ENCODE measurements at regions not wholly inside any gene's neighbourhood (a gene's known extent, or its start where the extent isn't known, plus 50 kb on each side); places are given as distances from the start of the nearest gene placed in this dataset.
A peak's percentile ranks its signal among the peaks of the same experiment; 100 is the strongest.

DNA sequence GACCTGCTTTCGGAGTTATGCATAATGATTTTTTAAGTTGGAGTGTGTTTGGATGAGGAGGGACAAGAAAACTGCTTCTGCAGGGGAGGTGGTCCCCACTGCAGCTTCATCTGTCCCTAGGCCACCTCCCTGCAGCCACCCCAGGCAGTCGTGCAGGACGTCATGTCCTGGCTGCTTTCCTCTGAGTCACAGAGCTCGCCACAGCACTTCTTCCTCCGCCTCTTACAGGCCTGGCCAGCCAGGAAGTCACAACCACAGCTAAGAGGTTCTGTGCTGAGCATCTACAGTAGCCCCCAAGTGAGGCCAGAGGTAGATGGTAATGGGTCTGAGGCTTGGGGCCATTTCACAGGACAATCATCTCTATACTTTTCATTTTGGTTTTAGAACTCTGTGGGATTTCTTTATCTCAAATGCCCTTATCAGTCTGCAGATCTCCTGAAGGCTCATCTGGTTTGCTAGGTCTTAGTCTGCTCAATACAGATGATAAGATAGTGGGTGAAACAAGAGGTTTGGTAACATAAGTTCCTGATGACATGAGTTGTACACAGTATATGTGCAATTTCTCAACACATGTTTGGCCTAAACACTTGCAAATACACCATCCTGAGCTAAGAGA lies 106.4 kb downstream of the ARF6 start:
- no peak for DNase-seq

DNA sequence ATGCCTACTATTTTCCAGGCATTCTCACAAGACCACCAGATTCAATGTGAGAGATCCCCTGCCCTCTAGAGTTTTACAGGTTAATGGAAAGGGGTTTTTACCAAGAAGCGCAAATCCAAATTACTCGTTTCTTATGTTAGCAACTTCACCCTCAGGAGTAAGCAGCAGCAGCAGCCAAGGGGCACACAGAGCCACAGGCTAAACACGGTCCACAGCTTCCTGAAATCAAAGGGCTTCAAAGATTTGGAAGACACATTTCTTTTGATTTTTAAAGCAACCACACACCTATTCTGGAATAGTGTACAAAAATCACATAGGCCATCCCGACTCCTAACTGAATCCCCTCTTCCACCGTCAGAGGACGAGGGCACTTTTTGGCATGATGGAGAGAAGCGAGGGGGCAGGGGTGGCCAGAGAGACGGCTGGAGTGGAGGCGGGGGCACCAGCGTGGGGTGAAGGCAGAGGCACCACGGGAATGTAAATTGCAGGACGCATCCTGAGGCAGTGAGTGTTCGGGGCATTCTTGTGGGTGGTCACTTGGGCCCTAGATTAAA lies 107.0 kb downstream of the ARF6 start:
- DNase-seq, result no peak

DNA sequence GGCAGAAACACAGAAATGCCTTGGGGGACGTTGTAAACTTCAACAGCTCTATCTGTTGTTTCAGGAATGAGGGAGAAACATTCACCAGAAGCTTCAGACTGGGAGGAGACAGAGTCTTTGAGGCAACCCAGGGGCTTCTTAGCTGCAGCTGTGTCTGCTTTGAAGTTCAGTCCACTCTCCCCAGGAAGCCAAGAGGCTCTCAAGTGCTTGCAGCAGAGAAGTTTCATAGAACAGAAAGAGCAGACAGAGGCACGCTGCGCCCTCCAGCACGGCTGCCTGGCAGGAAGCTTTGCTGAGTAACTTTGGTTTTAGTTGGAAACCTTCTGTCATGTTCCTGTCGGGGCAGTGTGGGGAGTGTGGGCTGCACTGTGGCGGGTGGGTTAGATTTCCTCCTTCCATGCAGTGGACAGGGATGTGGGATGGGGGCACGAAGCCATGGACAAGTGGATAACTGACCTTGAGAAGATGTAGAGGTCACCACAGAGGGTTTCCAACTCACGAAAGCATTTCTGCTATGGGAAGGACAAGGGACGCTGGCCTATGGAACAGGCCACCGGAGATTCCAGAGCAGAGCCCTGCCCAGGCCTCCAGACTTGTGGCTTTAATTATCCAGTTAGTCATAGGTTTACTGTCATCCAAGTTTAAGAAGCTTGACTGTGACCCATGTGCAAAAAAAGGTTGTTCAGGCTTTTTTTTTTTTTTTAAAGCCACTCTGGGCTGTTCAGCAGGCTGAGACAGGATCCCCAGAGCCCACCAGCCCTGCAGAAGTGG lies 107.7 kb downstream of the ARF6 start:
- peak in 1 of 2 donors; percentile 62 for DNase-seq

DNA sequence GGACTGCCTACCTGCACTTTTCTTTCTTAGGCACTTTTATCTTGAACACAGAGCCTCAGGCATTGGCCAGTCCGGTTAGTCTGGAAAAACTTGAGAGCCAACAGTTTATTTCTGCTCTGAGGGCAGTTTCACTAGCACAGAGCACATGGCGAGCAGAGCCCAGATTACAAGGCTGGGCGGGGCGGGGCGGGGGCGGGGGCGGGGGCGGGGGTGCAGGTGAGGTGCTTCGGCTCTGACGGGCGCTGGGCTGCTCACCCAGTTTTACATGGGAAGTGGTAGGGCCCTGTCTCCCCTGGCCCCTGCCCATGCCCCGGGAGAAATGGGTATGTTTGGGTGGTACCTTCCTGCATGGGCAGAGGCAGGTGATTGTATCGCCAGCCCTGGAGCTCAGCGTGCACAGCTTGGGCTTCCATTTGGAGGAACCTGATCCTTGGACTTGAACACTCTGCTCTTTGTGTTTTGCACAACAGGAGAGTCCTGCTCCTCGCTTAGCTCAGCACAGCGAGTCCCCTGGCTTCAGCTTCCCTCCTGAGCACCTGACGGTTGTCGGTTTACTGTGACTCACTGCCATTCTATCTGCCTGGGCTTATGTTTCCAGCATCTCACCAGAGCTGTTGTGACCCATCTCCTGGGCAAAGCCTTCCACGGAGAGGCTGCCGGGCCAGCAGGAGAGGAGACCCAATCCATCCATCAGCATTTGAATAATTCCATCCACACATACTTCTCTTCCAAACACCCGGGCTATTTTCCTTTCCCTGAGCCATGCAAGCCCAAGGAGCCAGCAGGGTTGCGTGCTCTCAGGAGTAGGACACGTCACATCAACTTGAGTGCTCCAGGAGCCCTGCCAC lies 108.5 kb downstream of the ARF6 start:
- no peak for DNase-seq

- DNase-seq, result no peak
These were observed 109.4 kb downstream of the ARF6 start for GRCh38 chr14:50001999-50002925.

DNA sequence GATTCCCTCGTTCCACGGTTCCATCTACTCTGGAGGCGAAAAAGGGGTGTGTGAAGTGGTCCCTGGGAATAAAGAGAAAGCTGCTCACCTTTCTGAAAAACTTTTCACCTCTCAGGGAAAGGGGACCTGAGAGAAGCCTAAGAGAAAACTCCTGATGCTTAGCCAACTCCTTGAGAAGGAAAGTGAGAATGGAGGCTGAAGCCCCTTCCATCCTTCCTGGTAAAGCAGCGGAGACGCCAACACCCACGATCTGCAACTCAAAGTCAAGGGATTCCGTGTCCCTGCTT lies 110.0 kb downstream of the ARF6 start:
- DNase-seq, result no peak

DNA sequence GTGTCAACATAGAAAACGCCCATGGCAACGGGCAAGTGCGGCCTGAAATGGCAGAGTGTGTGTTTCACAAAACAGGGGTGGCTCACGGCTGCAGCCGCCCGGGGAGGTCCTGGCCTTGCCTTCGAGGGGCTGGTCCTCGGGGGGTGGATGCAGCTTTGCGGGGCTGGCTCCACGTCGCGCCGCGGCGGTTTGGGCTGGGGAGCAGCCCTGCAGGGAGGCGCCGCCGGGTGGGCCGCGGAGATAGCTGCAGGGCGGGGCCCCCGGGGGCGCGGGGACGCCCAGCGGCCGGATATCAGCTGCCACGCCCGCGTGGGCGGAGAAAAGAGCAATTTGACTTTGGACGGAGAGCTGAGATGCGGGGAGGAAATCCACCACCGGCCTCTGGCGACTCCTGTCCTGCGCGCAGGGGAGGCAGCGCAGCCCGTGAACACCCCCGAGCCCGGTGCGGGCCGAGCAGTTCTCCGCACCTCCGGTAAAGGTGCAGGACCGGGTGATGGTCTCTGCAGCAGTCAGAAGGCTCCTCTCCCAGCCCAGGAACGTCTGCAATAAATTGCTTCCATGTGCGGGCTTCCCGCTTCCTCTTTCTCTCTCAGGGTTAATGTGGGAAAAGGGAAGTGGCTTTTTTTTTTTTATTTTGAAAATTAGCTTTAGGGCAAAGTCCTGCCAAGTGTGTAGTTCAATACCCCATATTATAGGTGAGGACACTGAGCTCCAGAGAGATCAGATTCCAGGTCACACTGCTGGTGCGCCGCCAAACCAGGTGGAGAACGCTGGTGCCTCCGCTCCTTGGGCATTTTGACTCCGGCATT lies 110.5 kb downstream of the ARF6 start:
- peak; percentile 83 for DNase-seq

DNA sequence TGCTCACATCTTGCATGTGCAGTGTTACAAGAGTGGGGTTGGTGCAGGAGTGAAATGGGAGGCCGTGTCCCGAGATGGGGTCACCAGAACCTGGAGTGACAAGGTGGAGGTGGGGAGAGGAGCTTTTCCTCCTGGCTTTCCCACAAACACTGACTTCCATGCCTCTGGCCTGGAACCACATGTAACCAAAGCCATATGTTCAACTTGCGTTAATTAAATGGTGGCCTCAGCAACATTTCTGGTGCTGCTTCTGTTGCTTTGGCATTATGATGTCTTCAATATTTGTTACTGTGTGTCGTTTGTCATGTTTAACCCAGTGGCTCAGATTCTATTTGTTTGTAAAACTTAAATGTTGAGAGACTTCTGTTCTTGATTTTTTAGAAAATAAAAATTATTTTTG lies 110.2 kb downstream of the VCPKMT start:
- no peak for DNase-seq

DNA sequence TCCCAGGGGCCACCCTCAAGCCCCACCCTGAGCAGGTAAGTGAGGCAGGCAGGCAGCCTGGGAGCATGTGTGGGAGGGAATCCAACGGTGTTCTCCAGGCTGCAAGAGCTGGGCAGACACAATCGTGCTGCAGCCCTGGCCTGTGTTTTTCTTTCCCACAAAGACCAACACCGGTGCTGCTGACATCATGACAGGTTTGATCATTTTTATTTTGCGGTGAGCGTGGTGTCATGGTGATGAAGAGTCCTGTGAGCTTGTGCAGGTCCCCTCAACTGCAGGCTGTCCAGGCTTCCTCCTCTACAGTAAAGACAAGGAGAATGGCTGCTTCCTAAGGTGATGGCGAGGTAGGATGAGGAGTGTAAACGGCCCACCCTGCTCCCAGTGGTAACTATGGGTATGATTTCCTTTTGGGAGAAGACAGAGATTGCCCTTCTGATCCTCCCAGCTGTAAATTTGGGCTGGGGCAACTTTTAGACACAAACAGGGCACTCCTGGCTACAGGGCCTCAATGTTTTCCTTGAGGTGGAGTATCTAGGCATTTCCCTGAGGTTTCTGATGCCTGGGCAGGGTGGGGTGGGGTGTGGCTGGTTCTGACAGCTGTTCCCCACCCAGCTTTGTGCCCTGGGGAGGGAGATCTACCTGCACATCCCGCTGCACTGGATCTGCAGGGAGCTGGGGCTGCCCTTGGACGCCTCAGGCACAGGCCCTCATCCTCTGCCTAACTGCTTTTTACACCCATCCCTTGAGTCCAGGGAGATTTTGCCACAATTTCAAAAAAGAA lies 109.1 kb downstream of the VCPKMT start:
- DNase-seq, result no peak

- no peak for DNase-seq
These were observed 107.8 kb downstream of the VCPKMT start for GRCh38 chr14:50008562-50008961.

DNA sequence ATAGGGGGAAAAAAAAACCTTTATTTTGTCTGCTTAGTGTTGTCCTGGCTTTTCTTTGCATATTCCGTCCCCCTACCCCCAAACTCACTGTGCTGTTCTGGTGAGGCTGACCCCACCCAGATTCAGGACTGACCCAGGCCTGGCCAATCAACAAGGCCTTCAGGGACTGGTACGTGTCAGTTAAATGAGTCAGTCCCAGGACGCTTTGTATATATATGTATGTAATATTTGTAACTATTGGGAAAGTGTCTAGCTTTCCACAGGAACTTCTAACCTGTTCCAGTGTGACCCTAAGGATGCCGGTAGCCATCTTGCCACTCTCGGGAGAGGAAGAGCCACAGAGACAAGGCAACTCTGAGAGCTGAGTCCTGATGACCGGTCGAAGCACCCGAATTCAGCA lies 107.4 kb downstream of the VCPKMT start:
- DNase-seq, result no peak

DNA sequence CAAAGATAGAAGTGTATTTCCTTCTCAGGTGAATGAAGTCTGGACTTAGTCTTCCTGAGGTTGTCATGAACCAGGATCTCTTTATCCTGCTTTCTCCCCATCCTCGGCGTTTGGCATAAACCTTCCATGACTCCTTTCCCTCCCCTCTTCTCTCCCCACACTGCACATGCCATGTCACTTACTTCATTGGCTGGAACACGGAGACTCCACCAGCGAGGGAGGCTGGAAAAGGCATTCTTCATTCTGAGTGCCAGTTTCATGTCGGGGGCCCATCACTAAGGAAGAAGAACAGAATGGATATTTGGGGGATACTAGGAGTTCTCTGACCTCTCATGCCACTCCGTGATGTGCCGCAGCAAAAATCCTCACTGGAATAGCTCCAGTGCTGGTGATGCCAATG lies 105.6 kb downstream of the VCPKMT start:
- no peak for DNase-seq

DNA sequence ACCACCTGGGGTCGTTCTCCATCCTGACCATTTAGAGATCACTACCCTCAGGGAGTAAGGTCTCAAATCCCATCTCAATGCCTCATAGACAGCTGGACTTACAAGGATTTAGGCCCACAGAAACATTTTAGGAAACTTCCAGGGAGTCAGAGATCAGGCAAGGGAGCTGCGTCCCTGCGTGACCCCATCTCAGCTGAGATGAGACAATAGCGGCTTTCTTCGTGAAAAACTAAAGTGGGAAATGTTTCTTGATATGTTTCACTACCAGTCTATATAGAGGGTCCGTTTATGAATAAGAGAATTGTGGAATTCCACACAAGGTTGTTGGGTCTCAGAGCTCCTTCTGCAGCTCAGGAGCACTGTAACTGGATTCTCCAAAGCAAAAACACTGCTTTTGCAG lies 105.1 kb downstream of the VCPKMT start:
- no peak for DNase-seq

DNA sequence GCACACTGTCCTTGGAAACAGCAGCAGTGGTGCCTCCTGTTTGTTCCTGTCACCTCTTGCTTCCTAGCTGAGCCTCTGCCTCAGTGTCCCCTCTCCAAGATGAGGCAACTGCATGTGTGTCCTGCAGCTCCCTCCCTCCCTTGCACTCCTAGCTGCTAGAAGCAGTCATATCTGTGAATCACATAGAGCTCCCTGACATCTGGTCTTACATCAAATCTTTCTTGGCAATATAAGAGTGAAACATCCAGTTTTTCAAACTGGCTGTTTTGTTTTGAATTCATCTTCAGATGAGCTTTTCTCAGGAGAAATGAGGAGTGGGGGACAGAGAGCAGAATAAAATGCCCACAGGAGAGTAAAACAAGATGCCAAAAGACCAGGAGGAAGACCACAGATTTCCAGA lies 103.7 kb downstream of the VCPKMT start:
- DNase-seq, result no peak

DNA sequence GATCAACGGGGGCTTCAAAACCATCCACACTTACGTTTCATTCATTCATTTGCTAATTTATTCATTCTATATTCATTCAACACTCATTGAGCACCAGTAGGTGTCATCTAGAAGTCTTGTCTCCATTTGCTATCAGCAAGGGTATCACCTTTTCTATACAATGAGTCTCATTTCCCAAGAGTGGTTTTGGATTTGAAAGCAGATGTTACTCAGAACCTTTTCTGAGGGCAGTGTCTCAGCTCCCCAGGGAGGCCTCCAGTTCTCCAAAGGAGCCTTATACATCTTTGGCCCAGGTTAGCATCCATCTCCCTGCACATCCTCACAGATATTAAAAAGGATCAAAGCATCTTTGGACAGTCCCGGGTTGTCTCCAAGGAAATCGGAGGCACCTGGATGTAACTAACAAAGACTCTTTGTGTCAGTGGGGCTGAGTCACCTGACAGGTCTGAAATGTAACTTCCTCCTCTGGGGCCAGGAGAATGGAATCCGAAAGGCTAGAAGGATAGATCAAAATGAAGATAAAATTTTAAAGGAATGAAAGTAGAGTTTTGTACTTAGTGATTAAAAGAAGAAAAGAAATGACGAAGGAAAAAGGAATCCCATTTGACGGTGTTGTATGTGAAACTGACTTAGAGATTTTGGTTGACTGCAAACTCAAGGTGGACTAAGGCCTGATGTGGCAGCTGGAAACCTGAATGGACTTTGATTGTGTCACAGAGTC lies 103.0 kb downstream of the VCPKMT start:
- no peak for DNase-seq

DNA sequence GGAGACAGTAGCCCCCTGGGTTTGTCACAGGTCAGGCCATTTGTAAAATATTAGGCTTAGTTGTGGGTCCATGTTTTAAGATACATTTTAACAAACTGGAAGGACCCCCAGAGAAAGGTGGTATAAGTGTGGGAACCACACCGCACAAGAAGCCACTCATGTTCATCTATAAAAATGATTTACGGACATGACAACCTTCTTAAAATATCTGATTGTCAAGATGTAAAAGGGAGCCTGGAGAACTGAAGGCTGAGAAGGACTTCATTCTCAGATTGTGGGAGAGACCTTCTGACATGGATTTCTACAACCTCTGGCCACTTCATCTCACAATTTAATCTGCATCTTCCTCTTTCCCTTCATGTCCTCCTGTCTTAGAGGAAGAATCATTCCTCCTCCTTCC lies 102.4 kb downstream of the VCPKMT start:
- DNase-seq, result no peak

DNA sequence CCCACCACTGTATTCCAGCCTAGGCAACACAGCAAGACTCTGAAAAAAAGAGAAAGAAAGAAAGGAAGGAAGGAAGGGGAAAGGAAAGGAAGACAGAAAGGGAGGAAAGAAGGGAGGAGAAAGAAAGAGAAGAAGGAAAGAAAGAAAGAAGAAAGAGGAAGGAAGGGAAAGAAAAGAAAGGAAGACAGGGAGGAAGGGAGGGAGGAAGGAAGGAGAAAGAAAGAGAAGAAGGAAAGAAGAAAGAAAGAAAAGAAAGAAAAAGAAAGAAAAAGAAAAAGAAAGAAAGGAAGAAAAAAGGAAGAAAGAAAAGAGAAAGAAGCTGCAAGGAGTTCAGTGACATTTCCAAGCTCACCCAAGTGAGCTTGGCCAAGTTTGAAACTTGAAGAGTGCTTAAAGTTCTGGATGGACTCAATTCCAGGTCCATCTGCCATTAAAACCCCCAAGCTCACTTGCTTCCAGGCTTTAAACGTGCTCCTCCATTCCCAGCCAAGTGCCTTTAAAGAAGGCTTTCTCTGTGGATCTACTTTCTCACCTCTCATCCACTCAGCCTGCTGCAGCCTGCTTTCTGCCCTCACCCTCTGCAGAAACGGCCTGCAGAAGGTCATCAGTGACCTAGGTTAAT lies 101.5 kb downstream of the VCPKMT start:
- no peak for DNase-seq

DNA sequence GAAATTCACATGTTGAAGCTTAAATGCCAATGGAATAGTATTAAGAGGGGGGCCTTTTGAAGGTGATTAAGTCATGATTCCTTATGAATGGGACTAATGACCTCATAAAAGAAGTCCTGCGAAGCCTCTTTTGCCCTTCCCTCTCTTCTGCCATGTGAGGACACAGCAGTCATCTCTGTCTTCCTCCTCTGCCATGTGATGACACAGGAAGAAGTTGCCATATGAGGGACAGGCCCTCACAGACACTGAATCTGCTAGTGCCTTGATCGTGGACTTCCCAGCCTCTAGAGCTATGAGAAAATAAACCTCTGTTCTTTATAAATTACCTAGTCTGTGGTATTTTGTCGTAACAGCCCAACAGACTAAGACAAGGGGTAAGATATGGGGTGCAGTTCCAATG lies 100.7 kb downstream of the VCPKMT start:
- DNase-seq, result no peak
